ENCODE measurements at regions not wholly inside any gene's neighbourhood (a gene's known extent, or its start where the extent isn't known, plus 50 kb on each side); places are given as distances from the start of the nearest gene placed in this dataset.

GRCh38 chr12:130104571-130105106, 57.6 kb upstream of the FZD10 start:
- DNase-seq: no peak

- DNase-seq: no peak
These were observed 53.0 kb upstream of the FZD10 start for GRCh38 chr12:130109062-130109945.

GRCh38 chr12:130110914-130111313, 51.4 kb upstream of the FZD10 start:
- no peak for DNase-seq

- no peak for DNase-seq
These were observed 50.2 kb upstream of the FZD10 start for GRCh38 chr12:130111965-130112496.

All from NCI-H82 (cell line).